Transverse colon (tissue), 3 donors: ENCODE measurements at regions not wholly inside any gene's neighbourhood (a gene's known extent, or its start where the extent isn't known, plus 50 kb on each side); places are given as distances from the start of the nearest gene placed in this dataset.

ENCODE experiments used
- POLR2A ChIP-seq: fragments of 450-650 bp; IDR thresholded peaks from one replicate; pipeline ENCODE4 v1.6.1; 2016; ENCODE audit warnings: antibody characterized with exemption, mild to moderate bottlenecking, moderate library complexity
- TF ChIP-seq, protein P1 (sequence below), 5 experiments: fragments of 200-600 bp in 3 of 5; fragments of 450-650 bp in 2 of 5; sonication (generic) in 3 of 5; IDR thresholded peaks; 1 replicate in 2 of 5; 2 replicates in 3 of 5; pipeline ENCODE4 v1.5.1; 2016 to 2017; ENCODE audit warnings: antibody characterized with exemption in 5 of 5, inconsistent platforms in 3 of 5, mild to moderate bottlenecking in 2 of 5, moderate library complexity in 1 of 5

DNA sequence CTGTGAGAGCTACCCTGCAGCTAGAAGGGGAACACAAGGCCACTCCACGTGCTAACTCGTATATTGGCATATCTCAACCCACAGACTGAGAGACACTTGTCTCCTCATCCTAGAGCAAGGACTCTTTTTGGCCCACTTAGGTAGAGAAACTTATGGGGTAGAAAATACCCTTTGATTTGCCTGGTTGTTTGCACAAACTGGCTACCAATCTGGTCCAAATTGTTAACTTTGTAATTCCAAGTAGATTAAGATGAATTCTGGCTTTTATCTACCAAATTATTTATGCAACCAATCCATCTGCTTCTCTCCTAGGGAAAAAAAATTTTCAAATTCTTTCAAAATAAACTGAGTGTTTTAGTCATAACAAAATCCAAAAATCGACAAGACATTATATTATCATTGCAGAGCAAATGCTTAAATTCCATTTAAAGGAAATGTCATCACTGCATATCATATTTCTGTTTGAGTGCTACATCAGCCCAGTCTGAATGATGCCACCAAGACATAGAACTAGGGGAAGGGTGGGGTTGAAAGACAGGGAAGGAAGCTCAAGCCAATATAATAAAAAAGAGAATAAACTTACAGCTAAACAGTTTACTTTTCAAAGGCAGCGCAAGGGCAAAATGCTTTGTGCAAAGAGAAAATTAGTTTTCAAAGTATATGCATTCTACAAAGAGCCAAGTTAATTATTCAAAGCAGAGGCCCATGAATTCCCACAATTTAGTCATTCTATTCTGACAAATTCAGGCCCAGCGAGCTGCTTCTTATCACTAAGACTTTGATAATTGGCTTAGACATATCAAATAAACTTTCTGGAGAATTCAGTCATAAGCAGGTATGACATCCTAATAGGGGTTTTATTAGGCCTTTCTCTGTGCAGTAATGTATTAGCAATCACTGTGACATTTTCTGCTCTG lies 198.0 kb downstream of the CAAP1 start:
- TF ChIP-seq, protein P1, sequence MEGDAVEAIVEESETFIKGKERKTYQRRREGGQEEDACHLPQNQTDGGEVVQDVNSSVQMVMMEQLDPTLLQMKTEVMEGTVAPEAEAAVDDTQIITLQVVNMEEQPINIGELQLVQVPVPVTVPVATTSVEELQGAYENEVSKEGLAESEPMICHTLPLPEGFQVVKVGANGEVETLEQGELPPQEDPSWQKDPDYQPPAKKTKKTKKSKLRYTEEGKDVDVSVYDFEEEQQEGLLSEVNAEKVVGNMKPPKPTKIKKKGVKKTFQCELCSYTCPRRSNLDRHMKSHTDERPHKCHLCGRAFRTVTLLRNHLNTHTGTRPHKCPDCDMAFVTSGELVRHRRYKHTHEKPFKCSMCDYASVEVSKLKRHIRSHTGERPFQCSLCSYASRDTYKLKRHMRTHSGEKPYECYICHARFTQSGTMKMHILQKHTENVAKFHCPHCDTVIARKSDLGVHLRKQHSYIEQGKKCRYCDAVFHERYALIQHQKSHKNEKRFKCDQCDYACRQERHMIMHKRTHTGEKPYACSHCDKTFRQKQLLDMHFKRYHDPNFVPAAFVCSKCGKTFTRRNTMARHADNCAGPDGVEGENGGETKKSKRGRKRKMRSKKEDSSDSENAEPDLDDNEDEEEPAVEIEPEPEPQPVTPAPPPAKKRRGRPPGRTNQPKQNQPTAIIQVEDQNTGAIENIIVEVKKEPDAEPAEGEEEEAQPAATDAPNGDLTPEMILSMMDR (IDR thresholded peaks at IDR 0.05): no peak
- TF ChIP-seq POLR2A: no peak
